Suprapubic skin (tissue), 4 donors: ENCODE measurements at regions not wholly inside any gene's neighbourhood (a gene's known extent, or its start where the extent isn't known, plus 50 kb on each side); places are given as distances from the start of the nearest gene placed in this dataset.

ENCODE experiments used
- DNase-seq, 2 donors: peaks; one replicate each; pipeline ENCODE4 v3.0.0-alpha.2; 2019; ENCODE audit warnings: low spot score in 2 of 2
- H3K27ac ChIP-seq: fragments of 200-600 bp; sonication (generic); one replicate; pipeline ENCODE4 v1.5.1; 2019
- H3K27me3 ChIP-seq: fragments of 200-600 bp; sonication (generic); one replicate; pipeline ENCODE4 v1.5.1; 2019
- H3K36me3 ChIP-seq: fragments of 200-600 bp; sonication (generic); one replicate; pipeline ENCODE4 v1.5.1; 2019
- H3K4me1 ChIP-seq: fragments of 200-600 bp; sonication (generic); one replicate; pipeline ENCODE4 v1.5.1; 2019
- H3K4me3 ChIP-seq: fragments of 200-600 bp; sonication (generic); one replicate; pipeline ENCODE4 v1.5.1; 2019; ENCODE audit warnings: mild to moderate bottlenecking
- H3K9me3 ChIP-seq: fragments of 200-600 bp; sonication (generic); one replicate; pipeline ENCODE4 v1.5.1; 2019
- CTCF ChIP-seq, 2 donors: fragments of 200-600 bp in 1 of 2; fragments of 450-650 bp in 1 of 2; sonication (generic) in 1 of 2; IDR thresholded peaks; one replicate each; pipeline ENCODE4 v1.5.1; 2016 to 2019; ENCODE audit warnings: antibody characterized with exemption in 2 of 2, mild to moderate bottlenecking in 1 of 2, moderate library complexity in 1 of 2
- EP300 ChIP-seq: sonication (generic); formaldehyde crosslinking; IDR thresholded peaks from one replicate; pipeline ENCODE4 v1.6.1; 2017; ENCODE audit warnings: antibody characterized with exemption
- POLR2A ChIP-seq, 2 donors: fragments of 450-650 bp; IDR thresholded peaks; one replicate each; pipeline ENCODE4 v1.6.1; 2017; ENCODE audit warnings: antibody characterized with exemption in 2 of 2, mild to moderate bottlenecking in 2 of 2, moderate library complexity in 2 of 2
- POLR2AphosphoS5 ChIP-seq, 3 donors: sonication (generic); formaldehyde crosslinking; IDR thresholded peaks; one replicate each; pipeline ENCODE4 v1.6.1; 2017; ENCODE audit warnings: antibody characterized with exemption in 3 of 3
- WGBS: methylation state at CpG from one replicate; pipeline ENCODE4 v1.1.5; 2018; 5-methylcytosine and 5-hydroxymethylcytosine counted together

DNA sequence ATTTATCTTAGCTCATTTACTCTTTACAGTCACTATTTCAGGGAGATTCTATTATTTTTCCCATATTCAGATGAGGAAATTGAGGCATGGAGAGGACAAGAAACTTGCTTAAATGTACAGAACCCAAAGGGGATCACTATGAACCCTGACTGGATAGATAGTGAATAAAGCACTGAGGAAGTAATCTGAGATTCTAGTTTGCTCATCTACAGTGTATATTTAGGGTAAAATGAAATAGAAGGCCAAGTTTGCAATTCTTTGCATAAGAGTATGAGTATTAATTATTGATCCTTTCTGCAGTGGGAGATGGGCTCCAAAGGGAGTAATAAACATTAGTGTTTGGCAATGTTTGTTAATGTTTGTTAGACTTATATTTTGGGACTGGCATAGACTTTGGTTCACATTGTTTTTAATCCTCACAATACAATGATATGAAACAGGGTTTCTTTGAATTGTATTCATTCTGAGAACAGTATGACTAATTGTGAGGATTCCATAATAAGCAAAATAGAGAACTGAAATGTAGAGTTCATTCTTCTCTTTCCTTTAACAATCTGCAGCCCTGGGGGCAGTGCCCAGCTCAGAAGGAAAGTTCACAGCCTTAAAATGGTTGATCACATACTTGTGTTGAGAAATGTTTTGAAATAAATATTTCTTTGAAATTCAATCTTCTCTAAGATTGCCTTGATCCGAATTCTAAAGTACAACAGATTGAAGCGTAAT lies 131.0 kb upstream of the ZNF804B start:
- no peak overlapping the region for H3K4me3 ChIP-seq
- 74% methylated on average over 2 of the region's 2 CpGs for WGBS
- no peaks in the 10 kb centered on the region for H3K4me1 ChIP-seq
- H3K36me3 ChIP-seq: no peaks in the 10 kb centered on the region
- H3K27ac ChIP-seq: no peak overlapping the region
- H3K27me3 ChIP-seq: no peaks in the 10 kb centered on the region
- TF ChIP-seq POLR2A (IDR thresholded peaks at IDR 0.05): no peak
- no peak for TF ChIP-seq EP300
- no peak for TF ChIP-seq CTCF (IDR thresholded peaks at IDR 0.05)
- TF ChIP-seq POLR2AphosphoS5 (IDR thresholded peaks at IDR 0.05): no peak
- no peaks in the 10 kb centered on the region for H3K9me3 ChIP-seq
- DNase-seq: no peak

DNA sequence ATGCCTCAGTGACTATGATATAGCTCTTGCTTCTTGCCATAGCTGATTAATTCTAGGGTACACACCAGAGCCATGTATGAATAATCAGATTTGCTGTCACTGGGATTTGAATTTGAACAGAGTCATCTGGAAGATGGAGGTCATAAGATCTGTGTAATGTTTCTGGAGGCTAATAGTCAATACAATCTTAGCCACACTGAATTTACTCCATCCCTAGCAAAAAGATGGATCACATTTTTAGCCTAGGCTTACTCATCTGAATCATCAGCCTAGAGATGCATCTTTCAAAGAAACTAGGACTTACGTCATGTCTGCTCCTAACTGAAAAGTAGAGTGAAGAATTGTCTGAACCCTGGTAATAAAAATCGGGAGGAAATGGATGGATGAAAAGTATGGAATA lies 142.3 kb upstream of the ZNF804B start:
- H3K36me3 ChIP-seq: no peaks in the 10 kb centered on the region
- TF ChIP-seq POLR2A (IDR thresholded peaks at IDR 0.05) (no peak), EP300 (no peak), CTCF (IDR thresholded peaks at IDR 0.05) (no peak), POLR2AphosphoS5 (IDR thresholded peaks at IDR 0.05) (no peak)
- H3K4me3 ChIP-seq: no peak overlapping the region
- no peak for DNase-seq
- H3K27me3 ChIP-seq: no peaks in the 10 kb centered on the region
- no peaks in the 10 kb centered on the region for H3K4me1 ChIP-seq
- 89% methylated on average over 2 of the region's 2 CpGs for WGBS
- H3K27ac ChIP-seq: no peak overlapping the region
- H3K9me3 ChIP-seq: no peaks in the 10 kb centered on the region

- Histone ChIP-seq H3K4me1 (no peaks in the 10 kb centered on the region), H3K27me3 (no peaks in the 10 kb centered on the region), H3K27ac (no peak overlapping the region), H3K4me3 (no peak overlapping the region), H3K36me3 (no peaks in the 10 kb centered on the region), H3K9me3 (no peaks in the 10 kb centered on the region)
- no peak for DNase-seq
- 85% methylated on average over 2 of the region's 2 CpGs for WGBS
- TF ChIP-seq EP300: no peak
- TF ChIP-seq POLR2AphosphoS5 (IDR thresholded peaks at IDR 0.05): no peak
- no peak for TF ChIP-seq POLR2A (IDR thresholded peaks at IDR 0.05)
- no peak for TF ChIP-seq CTCF (IDR thresholded peaks at IDR 0.05)
These were observed 144.2 kb upstream of the ZNF804B start for GRCh38 chr7:88615336-88615735.

- H3K4me3 ChIP-seq: no peak overlapping the region
- H3K27ac ChIP-seq: no peak overlapping the region
- WGBS: 84% methylated on average over 3 of the region's 3 CpGs
- TF ChIP-seq CTCF (IDR thresholded peaks at IDR 0.05) (no peak), POLR2A (IDR thresholded peaks at IDR 0.05) (no peak), POLR2AphosphoS5 (IDR thresholded peaks at IDR 0.05) (no peak), EP300 (no peak)
- DNase-seq: no peak
- H3K9me3 ChIP-seq: no peaks in the 10 kb centered on the region
- H3K4me1 ChIP-seq: no peaks in the 10 kb centered on the region
- H3K27me3 ChIP-seq: no peaks in the 10 kb centered on the region
- no peaks in the 10 kb centered on the region for H3K36me3 ChIP-seq
These were observed 144.8 kb upstream of the ZNF804B start for GRCh38 chr7:88614736-88615135.

DNA sequence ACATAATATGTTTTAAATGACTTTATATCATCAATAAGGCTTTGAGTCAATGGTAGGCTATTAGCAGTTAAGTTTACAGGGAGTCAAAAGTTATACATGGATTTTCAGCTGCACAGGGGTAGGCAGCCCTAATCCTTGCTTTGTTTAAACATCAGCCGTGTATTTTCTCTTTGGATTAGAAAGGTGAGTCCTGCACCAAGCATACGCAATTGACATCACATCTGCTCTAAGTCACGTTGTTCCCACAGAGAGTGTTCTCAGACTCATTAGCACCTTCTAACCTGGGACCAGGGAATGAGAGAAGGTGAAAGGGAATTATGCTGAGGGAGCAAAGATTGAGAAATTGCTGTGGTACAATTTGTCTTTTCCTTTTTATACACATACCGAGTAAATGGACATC lies 148.6 kb upstream of the ZNF804B start:
- 91% methylated on average over 4 of the region's 4 CpGs for WGBS
- TF ChIP-seq CTCF (IDR thresholded peaks at IDR 0.05) (no peak), POLR2A (IDR thresholded peaks at IDR 0.05) (no peak), POLR2AphosphoS5 (IDR thresholded peaks at IDR 0.05) (no peak), EP300 (no peak)
- Histone ChIP-seq H3K9me3 (no peaks in the 10 kb centered on the region), H3K27ac (no peak overlapping the region), H3K4me1 (no peaks in the 10 kb centered on the region), H3K27me3 (no peaks in the 10 kb centered on the region), H3K36me3 (no peaks in the 10 kb centered on the region), H3K4me3 (no peak overlapping the region)
- no peak for DNase-seq
